NCI-H1436 treated with DMSO at 0.1 percent for 48 hours (cell line): ENCODE measurements at regions not wholly inside any gene's neighbourhood (a gene's known extent, or its start where the extent isn't known, plus 50 kb on each side); places are given as distances from the start of the nearest gene placed in this dataset.
"Not testable (repeated sequence)": the region's sequence is repeated elsewhere in the genome, so short reads cannot be mapped to it uniquely, and the experiment has no call there.

Source experiments
- DNase-seq: peaks from one replicate; lab custom pipeline; 2025; lab: John Stamatoyannopoulos, UW

DNA sequence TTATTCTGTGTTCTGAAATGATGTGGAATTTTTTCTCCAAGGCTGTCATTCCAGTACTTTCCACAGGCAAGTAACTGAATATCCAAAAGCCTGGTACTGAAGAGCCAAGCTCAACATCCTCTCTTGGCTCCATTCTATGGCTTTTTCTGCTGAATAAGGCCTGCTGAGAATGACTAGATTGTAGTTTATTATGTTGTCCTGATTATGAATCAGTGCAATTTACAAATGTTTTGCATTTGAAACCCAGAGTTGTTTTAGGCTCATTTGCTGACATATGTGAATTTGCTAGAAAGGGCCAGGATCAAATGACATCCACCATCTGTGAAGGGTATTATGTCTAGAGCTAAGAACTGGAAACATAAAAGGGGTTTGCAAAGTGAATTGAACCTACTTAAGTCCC, 596.6 kb downstream of the KCTD12 start:
- no peak for DNase-seq

DNA sequence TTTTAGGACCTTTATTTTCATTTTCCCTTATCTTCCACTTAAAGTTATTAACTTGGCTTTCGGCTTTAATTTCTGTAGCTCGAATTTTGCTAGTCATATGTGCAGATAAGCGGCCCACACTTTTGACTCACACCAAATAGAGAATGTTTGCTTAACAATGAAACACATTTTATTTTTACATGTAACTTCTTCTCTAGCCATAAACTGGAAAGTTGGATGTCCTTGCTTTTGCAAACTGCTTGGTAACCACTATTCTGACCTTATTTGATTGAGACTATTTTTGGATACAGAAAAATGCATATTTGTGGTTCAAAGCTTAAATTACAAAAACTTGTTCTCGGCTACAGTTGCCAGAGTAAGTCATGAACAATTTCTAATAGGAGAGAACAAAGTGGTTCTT, 600.0 kb downstream of the KCTD12 start:
- DNase-seq: no peak

DNA sequence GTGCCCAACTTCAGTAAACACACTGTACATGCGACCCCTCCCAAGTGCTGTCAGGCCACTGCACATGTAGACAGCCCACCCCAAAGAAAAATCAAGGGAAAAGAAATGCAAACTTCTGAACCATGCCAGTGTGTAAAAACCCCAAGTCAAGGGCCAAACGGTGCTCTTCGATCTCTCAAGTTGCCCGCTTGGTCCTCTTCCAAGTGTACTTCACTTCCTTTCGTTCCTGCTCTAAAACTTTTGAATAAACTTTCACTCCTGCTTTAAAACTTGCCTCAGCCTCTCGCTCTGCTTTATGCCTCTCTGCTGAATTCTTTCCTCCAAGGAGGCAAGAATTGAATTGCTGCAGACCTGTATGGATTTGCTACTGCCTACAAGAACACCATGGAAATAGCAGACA, 600.7 kb downstream of the KCTD12 start:
- DNase-seq: no peak

DNA sequence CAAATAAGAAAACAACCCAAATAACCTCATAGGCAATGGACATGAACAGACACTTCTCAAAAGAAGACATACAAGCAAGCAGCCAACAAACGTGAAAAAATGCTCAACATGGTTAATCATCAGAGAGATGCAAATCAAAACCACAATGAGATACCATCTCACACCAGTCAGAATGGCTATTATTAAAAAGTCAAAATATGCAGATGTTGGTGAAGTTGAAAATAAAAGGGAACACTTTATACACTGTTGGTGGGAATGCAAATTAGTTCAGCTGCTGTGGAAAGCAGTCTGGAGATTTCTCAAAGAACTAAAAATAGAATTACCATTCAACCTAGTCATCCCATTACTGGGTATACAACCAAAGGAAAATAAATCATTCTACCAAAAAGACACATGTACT, 606.4 kb downstream of the KCTD12 start:
- not testable (repeated sequence) for DNase-seq

DNA sequence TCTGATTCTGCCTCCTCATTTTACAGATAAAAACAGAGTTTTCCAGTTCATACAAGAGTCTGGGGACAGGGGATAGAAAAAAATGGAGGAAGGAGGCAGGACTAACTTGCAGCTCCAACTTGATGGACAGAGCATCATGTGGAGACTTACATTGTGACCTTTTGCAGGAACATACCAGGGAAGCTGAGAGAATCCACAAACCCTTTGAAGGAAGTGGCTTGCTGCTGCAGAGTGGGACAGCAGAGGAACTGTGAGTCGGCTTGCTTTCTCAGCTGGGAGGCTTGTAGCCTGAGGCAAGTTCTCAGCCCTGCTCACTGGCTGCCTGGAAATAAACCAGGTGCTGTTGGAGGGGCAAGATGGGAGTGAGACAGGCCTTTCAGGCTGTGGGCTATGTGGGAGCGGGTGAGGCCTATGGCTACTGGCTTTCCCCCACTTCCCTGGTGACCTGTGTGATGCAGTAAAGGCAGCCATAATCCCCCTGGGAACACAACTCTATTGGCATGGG, 614.4 kb downstream of the KCTD12 start:
- DNase-seq: no peak

DNA sequence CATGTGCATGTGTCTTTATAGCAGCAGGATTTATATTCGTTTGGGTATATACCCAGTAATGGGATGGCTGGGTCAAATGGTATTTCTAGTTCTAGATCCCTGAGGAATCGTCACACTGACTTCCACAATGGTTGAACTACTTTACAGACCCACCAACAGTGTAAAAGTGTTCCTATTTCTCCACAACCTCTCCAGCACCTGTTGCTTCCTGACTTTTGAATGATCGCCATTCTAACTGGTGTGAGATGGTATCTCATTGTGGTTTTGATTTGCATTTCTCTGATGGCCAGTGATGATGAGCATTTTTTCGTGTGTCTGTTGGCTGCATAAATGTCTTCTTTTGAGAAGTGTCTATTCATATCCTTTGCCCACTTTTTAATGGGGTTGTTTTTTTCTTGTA, 617.9 kb downstream of the KCTD12 start:
- DNase-seq: not testable (repeated sequence)

DNA sequence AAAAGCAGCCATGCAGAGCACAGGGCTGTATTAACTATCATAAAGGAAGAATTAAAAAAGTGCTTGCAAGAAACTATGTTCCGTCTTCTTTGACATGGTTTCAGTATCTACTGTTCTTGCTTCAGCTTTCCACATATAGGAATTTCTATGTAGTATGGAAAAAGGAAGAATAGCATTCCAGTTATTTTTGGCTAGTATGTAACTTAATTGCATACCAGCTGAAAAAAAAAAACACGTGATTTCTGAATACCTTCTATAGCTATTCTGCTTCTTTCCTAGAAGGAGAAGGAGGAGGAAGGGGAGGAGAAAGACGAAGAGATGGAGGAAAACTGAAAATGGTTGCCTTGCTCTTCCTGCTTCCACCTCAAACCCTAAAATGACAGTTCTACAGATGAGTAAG, 619.0 kb downstream of the KCTD12 start:
- no peak for DNase-seq

DNA sequence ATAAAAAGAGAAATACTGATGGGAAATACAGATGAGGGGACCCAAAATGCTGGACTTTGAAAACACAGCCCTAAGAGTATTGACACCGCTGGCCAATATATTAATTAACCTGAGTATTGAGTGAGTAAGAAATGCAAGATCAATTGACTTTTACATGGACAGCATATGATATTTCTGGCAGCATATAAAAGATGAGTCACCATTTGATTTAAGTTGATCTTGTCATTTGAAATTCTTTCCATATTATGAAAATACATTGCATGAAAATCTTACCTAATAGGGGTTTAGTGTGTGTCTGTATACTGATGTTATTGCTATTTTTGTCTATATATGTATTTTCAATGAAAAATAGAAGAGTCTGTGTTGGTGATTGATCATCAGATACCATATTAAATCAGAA, 619.6 kb downstream of the KCTD12 start:
- no peak for DNase-seq

DNA sequence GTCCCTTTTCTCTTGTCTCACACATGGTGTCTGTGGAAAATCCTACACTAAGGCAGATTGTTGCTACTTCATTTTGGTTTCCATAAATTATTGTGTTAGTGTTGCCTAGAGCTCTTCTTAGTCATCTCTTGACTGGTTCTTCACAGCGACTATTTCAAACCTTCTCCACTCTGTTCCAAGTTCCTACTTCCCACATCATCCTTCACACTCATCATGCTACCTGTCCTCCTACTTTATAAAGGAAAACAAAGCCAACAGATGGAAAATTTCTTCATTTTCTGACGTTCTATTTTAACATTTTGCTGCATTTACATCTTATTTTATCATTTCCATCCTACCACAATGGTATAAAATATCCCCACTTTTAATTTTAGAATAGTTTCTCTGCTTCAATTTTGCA, 614.1 kb downstream of the LMO7 start:
- no peak for DNase-seq

DNA sequence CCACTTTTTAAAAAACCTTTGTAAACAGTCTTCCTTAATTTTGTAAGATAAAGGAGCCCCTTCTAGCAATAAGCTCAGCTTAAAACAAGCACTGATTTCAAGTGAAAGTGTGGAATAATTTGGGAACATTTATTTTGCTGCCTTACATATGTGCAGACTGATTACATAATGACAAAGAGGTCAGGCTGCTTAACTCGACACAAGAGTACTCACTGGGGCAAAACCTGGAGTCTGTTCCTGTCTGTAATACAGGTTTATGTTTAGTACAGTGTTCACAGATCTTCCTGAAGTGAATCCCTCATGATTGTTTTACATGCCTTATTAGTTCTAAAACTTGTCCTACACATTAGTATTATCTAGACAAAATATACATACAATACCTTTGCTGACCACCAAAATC, 609.8 kb downstream of the LMO7 start:
- no peak for DNase-seq

DNA sequence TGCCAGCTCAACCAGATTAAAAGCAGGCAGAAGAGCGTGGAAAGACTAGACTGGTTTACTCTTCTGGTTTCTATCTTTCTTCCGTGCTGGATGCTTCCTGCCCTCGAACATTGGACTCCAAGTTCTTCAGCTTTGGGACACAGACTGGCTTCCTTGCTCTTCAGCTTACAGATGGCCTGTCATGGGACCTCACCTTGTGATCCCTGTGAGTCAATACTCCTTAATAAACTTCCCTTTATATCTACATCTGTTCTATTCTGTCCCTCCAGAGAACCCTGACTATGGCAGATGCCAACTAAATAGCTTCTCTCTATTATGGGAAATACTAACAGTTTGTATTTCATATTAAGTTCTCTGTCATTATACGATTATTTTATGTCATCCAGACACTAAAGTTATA, 609.1 kb downstream of the LMO7 start:
- no peak for DNase-seq

DNA sequence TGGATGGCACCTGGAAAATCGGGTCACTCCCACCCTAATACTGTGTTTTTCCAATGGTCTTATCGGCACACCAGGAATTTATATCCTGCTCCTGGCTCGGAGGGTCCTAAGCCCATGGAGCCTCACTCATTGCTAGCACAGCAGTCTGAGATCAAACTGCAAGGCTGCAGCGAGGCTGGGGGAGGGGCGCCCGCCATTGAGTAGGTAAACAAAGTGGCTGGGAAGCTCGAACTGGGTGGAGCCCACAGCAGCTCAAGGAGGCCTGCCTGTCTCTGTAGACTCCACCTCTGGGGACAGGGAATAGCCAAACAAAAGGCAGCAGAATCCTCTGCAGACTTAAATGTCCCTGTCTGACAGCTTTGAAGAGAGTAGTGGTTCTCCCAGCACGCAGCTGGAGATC, 607.0 kb downstream of the LMO7 start:
- not testable (repeated sequence) for DNase-seq

DNA sequence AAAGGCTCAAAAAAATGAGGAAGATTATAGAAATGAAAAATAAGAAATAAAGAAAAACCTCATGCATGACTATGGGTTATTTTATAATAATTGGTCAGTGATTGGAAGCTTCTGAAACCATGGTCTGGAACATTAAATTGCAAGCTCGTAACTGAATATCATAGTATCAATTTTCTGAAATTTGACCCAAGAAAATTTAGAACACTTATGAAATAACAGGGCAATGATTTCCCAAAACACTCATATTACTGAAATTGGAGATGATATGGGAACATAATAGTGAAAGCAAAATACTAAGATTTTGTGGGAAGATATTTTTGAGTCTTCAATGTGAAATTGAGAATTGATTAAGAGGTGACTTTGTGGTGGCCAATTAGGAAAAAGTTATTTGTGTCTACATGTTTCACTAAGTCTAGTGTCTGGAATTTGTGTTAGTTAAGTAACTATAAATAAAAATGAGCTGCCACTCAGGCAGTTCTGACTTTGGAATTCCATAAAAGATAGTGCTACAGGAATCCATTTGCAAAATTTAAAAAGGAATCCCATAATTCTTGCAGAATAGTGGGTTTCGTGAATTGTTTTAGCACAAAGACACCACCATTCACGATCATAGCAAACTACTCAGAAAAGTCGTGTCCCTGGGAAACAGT, 603.0 kb downstream of the LMO7 start:
- no peak for DNase-seq

DNA sequence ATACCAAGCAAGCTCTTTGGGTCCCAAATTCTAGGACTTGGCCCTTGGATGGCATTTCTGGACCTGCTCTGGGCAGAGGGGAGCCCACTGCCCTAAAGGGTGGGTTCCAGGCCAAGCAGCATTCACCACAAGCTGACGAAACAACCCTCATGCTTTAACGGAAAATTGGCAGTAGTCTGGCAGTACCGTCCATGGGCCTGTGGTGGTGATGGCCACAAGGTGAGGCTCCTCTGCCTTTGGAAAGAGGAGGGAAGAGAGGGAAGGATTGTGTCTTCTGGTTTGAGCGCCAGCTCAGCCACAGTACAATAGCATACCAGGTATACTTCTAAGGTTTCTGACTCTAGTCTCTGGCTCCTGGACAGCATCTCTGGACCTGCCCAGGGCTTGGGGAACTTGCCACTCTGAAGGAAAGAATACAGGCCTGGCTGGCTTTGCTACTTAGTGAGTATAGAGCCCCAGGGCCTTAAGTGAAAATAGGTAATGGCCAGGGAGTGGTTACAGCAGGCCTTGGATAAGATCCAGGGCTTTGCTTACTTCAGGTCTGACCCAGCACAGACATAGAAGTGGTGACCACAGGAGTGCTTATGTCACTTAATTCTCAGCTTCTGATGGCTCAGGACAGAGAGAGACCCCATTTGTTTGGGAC, 595.5 kb downstream of the LMO7 start:
- DNase-seq: no peak

DNA sequence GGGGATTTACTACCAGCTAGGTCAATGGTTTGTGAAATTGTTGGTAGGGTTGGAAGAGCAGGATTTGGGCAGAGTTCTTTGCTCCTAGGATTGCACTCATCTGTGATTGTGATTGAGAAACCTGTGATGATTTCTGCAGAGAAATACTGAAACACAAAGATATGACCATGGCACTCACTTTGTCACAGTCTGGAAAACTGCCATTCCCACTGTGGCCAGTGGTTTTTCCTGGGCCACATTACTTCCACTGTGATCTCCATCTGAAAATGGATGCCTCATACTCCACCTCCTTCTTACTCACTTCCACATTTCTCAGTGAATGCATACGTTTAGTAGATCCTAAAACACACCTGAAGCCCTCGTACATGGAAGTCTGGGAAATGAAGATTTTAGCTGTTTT, 593.2 kb downstream of the LMO7 start:
- no peak for DNase-seq

DNA sequence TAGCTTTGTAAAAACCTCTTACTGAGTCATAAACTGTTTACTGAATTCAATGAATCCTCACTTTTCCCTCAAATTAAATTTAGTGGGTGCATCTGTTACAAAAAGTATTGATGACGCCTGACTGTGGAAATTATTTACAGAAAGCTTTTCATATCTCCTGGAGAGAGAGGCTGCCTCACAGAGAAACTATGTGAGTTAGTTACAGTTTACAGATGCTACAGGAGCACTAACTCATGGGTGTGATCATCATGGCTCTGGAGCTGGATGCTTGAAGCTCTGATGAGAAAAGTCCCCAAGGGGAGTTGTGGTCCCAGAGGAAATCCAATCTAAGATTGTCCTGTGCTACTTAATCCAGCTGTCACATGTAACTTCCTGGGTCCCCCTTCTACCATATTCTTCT, 590.8 kb downstream of the LMO7 start:
- DNase-seq: no peak

DNA sequence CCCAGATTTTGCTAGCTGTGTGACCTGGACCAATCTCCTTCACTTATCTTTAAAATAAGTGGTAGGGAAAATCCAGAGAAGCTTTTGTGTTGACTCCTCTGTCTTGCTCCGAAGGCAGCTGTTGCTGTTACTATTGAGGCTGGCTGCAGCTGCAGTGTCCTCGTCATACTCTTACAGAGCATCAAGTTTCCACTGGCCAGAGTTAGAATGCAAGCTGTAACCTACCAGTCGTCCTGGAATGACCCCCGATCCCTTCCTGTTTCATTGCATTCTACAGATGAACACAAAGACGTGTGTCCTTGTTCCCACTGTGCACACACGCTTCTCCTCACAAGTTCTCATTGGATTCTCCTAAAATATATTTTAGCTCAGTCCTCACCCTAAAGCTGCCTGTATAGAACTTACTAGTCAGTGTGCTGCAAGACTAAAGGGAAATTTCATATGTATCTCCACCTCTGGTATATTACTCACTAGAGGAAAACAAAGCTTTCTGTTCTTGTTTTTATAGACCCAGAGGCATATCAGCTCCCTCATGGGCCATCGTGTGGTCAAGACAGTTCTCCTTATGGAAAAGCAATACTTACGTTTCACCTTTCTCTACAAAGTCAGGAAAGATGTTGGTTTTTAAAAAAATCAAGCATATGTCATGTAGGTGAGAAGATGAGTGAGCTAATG, 589.8 kb downstream of the LMO7 start:
- DNase-seq: no peak

DNA sequence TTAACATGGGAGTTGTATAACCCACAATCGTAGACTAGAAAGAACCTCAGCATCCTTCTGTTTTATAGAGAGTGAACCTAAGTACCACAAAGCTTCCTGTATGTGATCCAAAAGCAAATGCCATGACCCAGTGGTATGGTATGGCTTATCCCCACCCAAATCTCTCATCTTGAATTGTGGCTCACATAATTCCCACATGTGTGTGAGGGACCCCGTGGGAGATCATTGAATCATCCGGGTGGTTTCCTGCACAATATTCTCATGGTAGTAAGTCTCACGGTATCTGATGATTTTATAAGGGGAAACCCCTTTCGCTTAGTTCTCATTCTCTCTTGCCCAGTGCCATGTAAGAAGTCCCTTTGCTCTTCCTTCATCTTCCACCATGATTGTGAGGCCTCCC, 587.9 kb downstream of the LMO7 start:
- no peak for DNase-seq

DNA sequence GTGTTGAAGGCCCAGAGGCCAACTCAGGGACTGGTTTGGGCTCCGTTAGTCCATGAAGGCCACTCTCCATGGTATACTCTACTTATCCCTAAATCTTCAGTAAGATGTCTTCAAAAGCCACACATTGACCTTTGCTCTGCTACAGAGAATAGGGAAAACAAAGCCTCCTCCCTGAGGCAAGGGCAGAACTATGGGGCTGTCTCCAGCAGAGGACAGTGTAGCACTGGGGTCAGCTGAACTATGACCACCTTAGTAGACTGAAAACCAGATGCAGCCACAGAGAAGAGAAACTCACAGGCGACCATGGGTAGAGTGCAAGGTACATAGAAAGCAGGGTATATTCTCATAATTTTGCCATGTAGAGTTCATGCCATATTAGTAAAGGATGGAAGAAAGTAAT, 587.4 kb downstream of the LMO7 start:
- no peak for DNase-seq

DNA sequence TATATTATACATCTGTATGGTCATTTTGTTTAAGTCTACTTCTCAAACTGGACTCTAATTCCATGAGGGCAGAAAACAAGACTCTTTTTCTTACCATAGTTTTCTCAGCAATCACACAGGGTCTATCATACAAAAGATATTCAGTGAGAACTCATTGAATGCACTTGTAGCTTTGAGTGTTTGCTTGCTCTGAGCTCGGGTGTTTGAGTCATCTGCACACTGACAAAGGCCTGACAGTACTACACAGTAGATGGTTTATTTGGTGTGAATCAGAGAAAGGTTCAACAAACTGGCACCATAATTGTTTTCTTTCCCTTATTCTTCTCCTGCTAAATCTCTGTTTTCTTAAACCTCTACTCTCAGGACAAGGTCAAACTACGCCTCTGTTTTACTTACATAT, 586.4 kb downstream of the LMO7 start:
- DNase-seq: no peak

DNA sequence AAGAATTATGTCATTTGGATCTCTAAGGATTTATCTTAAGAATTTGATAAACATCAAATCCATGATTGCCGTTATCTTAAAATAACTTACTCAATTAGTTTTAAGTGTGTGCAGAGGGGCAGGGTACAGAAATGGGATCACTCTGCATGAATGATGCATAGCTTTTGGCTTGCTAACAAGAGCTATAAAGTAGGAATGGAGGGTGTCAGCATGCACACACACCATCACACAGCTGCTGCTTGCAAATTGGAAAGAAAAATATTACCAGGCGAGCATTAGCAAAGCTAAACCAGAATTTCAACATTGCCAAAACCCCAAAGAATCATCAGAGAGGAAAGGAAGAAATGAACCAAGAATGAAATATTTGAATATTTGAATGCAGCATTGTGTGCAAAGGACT, 580.6 kb downstream of the LMO7 start:
- DNase-seq: no peak

DNA sequence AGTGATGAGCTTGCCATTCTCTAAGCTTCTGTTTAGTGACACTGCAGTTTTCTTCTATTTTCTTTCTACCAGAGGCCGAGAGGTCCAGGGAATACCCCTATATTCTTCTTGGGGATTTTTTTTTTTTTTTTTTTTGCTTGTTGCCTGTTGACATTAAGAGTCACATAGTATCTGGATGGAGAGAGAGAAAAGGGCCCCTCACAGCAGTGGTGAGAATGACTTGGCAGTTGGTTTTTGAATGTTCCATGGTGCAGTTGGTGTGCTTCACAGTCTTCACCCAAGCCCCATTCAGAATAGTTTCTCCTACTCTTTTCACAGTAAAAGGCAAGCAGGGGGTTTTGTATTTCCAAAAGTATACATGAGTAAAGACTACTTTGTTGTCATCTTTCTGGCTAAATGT, 577.9 kb downstream of the LMO7 start:
- no peak for DNase-seq

DNA sequence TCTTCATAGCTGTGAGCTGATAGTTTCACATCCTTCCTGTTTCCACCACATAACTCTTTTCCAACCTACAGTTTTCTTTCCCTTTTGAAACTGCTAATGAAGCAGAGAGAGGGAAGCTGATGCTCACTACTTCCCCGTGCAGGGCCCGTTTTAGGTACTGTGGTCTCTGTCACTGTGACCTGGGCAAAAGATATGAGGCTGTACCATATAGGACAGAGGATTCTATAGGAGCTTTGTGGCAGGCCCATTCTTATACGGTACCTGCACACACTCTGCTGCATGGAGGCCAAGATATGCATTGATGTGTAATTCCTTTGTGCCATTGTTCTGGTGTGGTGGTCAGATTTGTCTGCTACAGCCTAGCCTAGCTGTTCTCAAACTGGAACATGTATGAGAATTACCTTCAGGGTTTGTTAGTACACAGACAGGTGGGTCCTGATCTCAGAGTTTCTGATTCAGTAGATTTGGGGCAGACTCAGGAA, 577.3 kb downstream of the LMO7 start:
- no peak for DNase-seq
